ENCODE measurements at regions not wholly inside any gene's neighbourhood (a gene's known extent, or its start where the extent isn't known, plus 50 kb on each side); places are given as distances from the start of the nearest gene placed in this dataset.

DNA sequence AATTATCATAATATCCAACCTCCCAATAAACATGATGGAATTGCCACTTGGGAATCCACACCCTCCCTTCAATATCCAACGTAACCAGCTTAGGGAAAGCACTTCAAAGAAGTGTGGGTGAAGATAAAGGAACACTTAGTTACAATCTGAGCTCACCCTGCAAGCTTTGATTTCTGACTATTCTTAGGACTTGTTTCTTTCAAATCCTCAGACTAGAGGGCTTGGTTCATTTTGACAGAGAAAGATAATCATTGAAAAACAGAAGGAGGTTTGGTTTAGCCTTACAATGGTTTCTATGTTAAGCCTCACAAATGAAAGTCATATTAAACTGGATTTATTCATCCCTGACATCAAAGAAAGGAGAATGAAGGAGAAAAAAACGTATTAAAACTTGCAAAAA, 57.9 kb upstream of the SYT13 start:
- H3K36me3 Mint-ChIP-seq (ENCODE audit: low read depth, unreplicated experiment), result no peaks in the 10 kb centered on the region
- H2AFZ ChIP-seq (ENCODE audit: low read depth, low read length), result no peak overlapping the region
- FAIRE-seq (no peak), DNase-seq (ENCODE audit: low read depth) (no peak)
- no peaks in the 10 kb centered on the region for H3K79me2 ChIP-seq (ENCODE audit: insufficient read depth, low read length)
- H4K20me1 ChIP-seq (ENCODE audit: insufficient read depth, low read length), result no peaks in the 10 kb centered on the region
- no peak overlapping the region for H3K9ac ChIP-seq (ENCODE audit: low read length)
- TF ChIP-seq EZH2 (IDR thresholded peaks at IDR 0.05; ENCODE audit: insufficient read depth, low read length) (no peak), CTCF (IDR thresholded peaks at IDR 0.05; ENCODE audit: insufficient read depth, low read depth, low read length) (no peak)
- H3K9me3 ChIP-seq (ENCODE audit: insufficient read depth, low read depth, low read length), result no peaks in the 10 kb centered on the region
- H3K27ac ChIP-seq (ENCODE audit: low read depth, low read length), result no peak overlapping the region
- H3K9me3 Mint-ChIP-seq (ENCODE audit: unreplicated experiment), result no peaks in the 10 kb centered on the region
- H3K27ac Mint-ChIP-seq (ENCODE audit: unreplicated experiment), result no peak overlapping the region
- peaks cover 9% of the 10 kb centered on the region for H3K27me3 Mint-ChIP-seq (ENCODE audit: low read depth, unreplicated experiment)
- H3K27me3 ChIP-seq (ENCODE audit: insufficient read depth, low read length), result peaks cover 19% of the 10 kb centered on the region
- H3K4me1 Mint-ChIP-seq (ENCODE audit: low read depth, unreplicated experiment), result peaks cover 11% of the 10 kb centered on the region
- no peaks in the 10 kb centered on the region for H3K36me3 ChIP-seq (ENCODE audit: insufficient read depth, low read length)
- no peak overlapping the region for H3K4me2 ChIP-seq (ENCODE audit: low read length)
- no peak overlapping the region for H3K4me3 Mint-ChIP-seq (ENCODE audit: unreplicated experiment)
- no peaks in the 10 kb centered on the region for H3K4me1 ChIP-seq (ENCODE audit: insufficient read depth, low read length)
- H3K4me3 ChIP-seq (ENCODE audit: insufficient read depth, low read depth, low read length), result no peak overlapping the region

DNA sequence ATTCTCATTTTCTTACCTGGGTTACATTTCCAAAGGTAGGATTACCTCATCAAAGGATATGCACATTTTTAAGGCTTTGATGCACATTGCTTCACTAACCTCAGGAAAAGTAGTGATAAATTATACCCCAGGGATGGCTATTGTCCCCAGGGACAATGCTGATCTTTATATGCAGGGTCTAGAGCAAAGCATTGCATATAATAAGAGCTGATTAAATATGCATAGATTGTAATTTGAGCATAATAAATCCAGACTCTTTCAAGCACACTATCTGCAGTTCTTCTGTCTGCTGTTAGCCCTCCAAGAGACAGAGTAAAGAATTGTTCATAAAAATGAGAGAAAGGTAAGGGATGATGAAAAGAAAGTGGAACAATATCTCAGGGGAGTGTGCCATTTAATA, 57.3 kb upstream of the SYT13 start:
- Histone ChIP-seq H2AFZ (ENCODE audit: low read depth, low read length) (no peak overlapping the region), H3K79me2 (ENCODE audit: insufficient read depth, low read length) (no peaks in the 10 kb centered on the region), H3K9me3 (ENCODE audit: insufficient read depth, low read depth, low read length) (no peaks in the 10 kb centered on the region), H4K20me1 (ENCODE audit: insufficient read depth, low read length) (no peaks in the 10 kb centered on the region), H3K4me1 (ENCODE audit: insufficient read depth, low read length) (no peaks in the 10 kb centered on the region), H3K9ac (ENCODE audit: low read length) (no peak overlapping the region), H3K4me3 (ENCODE audit: insufficient read depth, low read depth, low read length) (no peak overlapping the region), H3K27me3 (ENCODE audit: insufficient read depth, low read length) (peaks cover 15% of the 10 kb centered on the region), H3K4me2 (ENCODE audit: low read length) (no peak overlapping the region), H3K36me3 (ENCODE audit: insufficient read depth, low read length) (no peaks in the 10 kb centered on the region), H3K27ac (ENCODE audit: low read depth, low read length) (no peak overlapping the region)
- no peaks in the 10 kb centered on the region for H3K9me3 Mint-ChIP-seq (ENCODE audit: unreplicated experiment)
- no peak overlapping the region for H3K4me3 Mint-ChIP-seq (ENCODE audit: unreplicated experiment)
- FAIRE-seq (no peak), DNase-seq (ENCODE audit: low read depth) (no peak)
- H3K36me3 Mint-ChIP-seq (ENCODE audit: low read depth, unreplicated experiment), result no peaks in the 10 kb centered on the region
- H3K27ac Mint-ChIP-seq (ENCODE audit: unreplicated experiment), result no peak overlapping the region
- H3K4me1 Mint-ChIP-seq (ENCODE audit: low read depth, unreplicated experiment), result peaks cover 11% of the 10 kb centered on the region
- H3K27me3 Mint-ChIP-seq (ENCODE audit: low read depth, unreplicated experiment), result peaks cover 12% of the 10 kb centered on the region
- TF ChIP-seq CTCF (IDR thresholded peaks at IDR 0.05; ENCODE audit: insufficient read depth, low read depth, low read length), result no peak
- no peak for TF ChIP-seq EZH2 (IDR thresholded peaks at IDR 0.05; ENCODE audit: insufficient read depth, low read length)

GRCh38 chr11:45341372-45341771, 55.2 kb upstream of the SYT13 start:
- Histone ChIP-seq H3K9ac (ENCODE audit: low read length) (no peak overlapping the region), H3K27me3 (ENCODE audit: insufficient read depth, low read length) (peaks cover 23% of the 10 kb centered on the region), H3K4me3 (ENCODE audit: insufficient read depth, low read depth, low read length) (no peak overlapping the region), H3K36me3 (ENCODE audit: insufficient read depth, low read length) (no peaks in the 10 kb centered on the region), H3K9me3 (ENCODE audit: insufficient read depth, low read depth, low read length) (no peaks in the 10 kb centered on the region), H2AFZ (ENCODE audit: low read depth, low read length) (no peak overlapping the region), H3K79me2 (ENCODE audit: insufficient read depth, low read length) (no peaks in the 10 kb centered on the region), H3K4me1 (ENCODE audit: insufficient read depth, low read length) (no peaks in the 10 kb centered on the region), H4K20me1 (ENCODE audit: insufficient read depth, low read length) (no peaks in the 10 kb centered on the region), H3K27ac (ENCODE audit: low read depth, low read length) (no peak overlapping the region), H3K4me2 (ENCODE audit: low read length) (no peak overlapping the region)
- Mint-ChIP-seq H3K4me3 (ENCODE audit: unreplicated experiment) (no peak overlapping the region), H3K4me1 (ENCODE audit: low read depth, unreplicated experiment) (peaks cover 5% of the 10 kb centered on the region), H3K36me3 (ENCODE audit: low read depth, unreplicated experiment) (no peaks in the 10 kb centered on the region), H3K9me3 (ENCODE audit: unreplicated experiment) (no peaks in the 10 kb centered on the region), H3K27ac (ENCODE audit: unreplicated experiment) (no peak overlapping the region), H3K27me3 (ENCODE audit: low read depth, unreplicated experiment) (peaks cover 19% of the 10 kb centered on the region)
- no peak for DNase-seq (ENCODE audit: low read depth)
- TF ChIP-seq EZH2 (IDR thresholded peaks at IDR 0.05; ENCODE audit: insufficient read depth, low read length) (no peak), CTCF (IDR thresholded peaks at IDR 0.05; ENCODE audit: insufficient read depth, low read depth, low read length) (no peak)
- no peak for FAIRE-seq
